Endothelial cell of hepatic sinusoid (primary cell): ENCODE measurements at regions not wholly inside any gene's neighbourhood (a gene's known extent, or its start where the extent isn't known, plus 50 kb on each side); places are given as distances from the start of the nearest gene placed in this dataset.
"Not testable (repeated sequence)": the region's sequence is repeated elsewhere in the genome, so short reads cannot be mapped to it uniquely, and the experiment has no call there.

Source experiments
- in situ Hi-C: cut with HindIII; loops from 2 replicates; pipeline ENCODE4 v1.10.0; 2017; ENCODE audit warnings: low sequenced_read_pairs

GRCh38 chr6:9085054-9085708, 649.8 kb upstream of the SLC35B3 start:
- in situ Hi-C loops: no loop called here

DNA sequence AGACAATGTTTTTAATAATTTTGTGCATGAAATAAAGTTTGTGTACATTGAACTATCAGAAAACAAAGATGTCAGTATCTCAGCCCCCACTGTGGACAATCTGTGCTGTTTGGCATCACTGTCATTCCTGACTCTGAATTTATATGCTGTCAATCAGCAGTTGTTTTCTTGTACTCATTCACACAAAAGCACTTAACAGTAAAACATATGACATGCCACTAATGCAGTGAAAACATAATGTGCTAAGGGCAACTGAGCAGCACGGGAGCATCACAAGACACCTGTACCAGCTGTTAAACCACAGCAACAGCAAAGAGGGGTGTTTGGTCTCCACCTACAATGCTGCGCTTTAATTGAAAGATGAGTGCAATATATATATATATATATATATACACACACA, 647.8 kb upstream of the SLC35B3 start:
- in situ Hi-C loops: no loop called here

- in situ Hi-C loops: no loop called here
Measured at GRCh38 chr6:9066726-9067125, 631.4 kb upstream of the SLC35B3 start.

DNA sequence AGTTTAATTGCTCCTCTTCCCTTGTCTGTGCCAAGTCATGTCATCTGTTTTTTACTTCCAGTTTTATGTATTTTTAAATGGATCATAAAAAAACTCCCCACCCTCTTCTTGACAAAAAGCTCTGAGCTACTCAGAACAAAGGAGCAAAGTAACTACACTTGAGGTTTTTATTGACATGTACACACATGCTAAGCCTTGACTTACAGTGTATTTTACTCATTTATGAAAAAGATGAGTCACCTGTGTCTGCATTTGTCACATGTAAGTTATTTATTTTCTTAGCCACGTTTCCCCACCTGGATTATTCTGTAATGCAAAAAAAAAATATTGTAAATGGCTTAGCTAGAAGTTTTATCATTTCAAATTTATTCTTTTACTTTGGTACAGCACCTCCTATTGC, 628.8 kb upstream of the SLC35B3 start:
- in situ Hi-C loops: no loop called here

DNA sequence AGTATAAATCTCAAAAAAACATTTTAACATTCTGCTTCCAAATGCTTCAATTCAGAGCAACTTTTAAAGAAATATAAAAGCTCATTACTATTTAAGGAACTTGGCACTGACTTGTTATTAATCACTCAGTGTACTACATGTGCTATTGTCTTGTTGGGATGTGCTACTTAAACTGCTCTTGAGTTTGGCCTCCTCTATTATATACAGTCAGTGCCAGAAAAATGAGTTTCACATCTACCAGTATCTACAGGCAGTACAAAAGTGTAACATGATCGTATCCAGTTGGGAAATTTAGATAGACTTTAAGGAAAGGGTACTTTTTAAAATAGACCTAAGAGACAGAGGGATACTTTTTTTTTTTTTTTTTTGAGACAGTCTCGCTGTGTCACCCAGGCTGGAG, 627.3 kb upstream of the SLC35B3 start:
- in situ Hi-C loops: no loop called here

- in situ Hi-C loops: no loop called here
Measured at GRCh38 chr6:9057937-9058336, 622.6 kb upstream of the SLC35B3 start.

GRCh38 chr6:9056556-9056955, 621.2 kb upstream of the SLC35B3 start:
- in situ Hi-C loops: no loop called here

- in situ Hi-C loops: no loop called here
Measured at GRCh38 chr6:9044426-9044825, 609.1 kb upstream of the SLC35B3 start.

- in situ Hi-C loops: no loop called here
Measured at GRCh38 chr6:9040718-9041117, 605.4 kb upstream of the SLC35B3 start.

DNA sequence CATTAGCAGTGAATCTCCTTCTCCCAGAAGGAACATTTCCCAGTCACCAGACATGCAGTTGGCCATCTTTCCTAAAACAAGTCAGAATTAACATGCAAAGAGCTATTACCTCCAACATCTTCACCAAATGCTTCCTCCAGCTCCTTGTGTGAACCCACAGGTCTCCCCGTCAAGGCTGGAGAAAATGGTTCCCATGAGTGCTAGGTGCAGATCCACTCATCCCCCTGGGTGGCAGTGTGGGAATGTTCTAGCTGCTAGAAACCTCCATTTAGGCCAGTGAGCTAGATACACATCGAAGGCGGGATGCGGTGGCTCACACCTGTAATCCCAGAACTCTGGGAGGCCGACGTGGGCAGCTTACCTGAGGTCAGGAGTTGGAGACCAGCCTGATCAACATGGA, 603.9 kb upstream of the SLC35B3 start:
- in situ Hi-C loops: loop anchor here (10.0 kb wide), 1 partner anchor 64 kb away; no protein-coding TSS in a partner anchor

DNA sequence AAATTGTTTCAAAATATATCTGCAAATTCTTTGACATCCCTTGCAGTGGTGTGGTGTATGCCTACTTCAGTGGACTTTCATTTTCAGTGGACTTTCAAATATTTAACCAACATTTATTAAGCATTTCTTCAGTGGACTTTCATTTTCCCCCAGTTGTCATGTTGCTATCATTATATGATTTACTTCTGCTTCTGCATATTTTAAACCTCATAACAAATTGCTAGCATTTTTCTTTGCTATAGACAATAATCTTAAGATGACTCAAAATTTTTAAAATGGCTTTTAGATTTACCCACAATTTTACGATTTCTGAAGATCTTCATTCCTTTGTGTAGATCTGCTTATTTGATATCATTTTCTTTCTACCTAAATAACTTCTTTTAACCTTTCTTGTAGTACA, 592.7 kb upstream of the SLC35B3 start:
- in situ Hi-C loops: no loop called here

DNA sequence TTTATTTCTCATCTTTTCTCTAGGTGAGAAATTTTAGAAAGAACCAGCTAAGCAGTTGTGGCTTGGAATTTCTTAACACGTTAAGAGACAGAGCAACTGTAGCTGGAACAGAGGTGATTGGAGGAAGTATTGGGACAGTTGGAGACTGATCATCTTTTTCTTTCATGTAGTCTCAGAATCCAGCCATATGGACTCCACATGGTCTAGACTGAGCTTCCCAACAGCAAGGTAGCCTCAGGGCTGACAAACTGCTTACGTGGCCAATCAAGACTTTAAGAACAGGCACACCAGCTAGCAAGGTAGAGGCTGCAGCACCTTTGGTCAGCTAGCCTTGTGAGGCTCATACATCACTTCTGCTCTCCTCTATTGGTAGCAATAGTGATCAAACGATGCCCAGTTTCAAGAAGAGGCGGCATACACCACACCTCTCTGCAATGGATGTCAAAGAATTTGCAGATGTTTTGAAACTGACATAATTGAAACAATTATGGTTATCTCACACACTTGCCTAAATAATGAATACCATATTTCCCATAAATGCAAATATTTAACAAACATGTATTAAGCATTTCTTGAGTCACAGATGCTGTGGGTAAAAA, 590.5 kb upstream of the SLC35B3 start:
- in situ Hi-C loops: no loop called here

DNA sequence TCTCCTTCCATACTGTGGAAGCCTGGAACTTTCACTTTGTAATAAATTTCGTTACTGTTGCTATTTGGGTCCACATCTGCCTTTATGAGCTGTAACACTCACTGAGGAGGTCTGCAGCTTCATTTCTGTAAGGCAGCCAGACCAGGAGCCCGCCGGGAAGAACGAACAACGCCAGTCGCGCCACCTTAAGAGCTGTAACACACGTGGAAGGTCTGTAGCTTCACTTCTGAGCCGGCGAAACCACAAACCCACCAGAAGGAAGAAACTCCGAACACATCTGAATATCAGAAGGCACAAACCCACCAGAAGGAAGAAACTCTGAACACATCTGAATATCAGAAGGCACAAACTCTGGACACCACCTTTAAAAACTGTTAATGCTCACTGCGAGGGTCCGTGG, 589.9 kb upstream of the SLC35B3 start:
- in situ Hi-C loops: no loop called here

DNA sequence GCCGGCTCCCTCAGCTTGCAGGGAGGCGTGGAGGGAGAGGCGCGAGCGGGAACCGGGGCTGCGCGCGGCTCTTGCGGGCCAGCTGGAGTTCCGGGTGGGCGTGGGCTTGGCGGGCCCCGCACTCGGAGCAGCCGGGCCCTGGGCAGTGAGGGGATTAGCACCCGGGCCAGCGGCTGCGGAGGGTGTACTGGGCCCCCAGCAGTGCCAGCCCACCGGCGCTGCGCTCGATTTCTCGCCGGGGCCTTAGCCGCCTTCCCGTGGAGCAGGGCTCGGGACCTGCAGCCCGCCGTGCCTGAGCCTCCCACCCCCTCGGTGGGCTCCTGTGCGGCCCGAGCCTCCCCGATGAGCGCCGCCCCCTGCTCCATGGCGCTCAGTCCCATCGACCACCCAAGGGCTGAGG, 588.9 kb upstream of the SLC35B3 start:
- in situ Hi-C loops: not testable (repeated sequence)

DNA sequence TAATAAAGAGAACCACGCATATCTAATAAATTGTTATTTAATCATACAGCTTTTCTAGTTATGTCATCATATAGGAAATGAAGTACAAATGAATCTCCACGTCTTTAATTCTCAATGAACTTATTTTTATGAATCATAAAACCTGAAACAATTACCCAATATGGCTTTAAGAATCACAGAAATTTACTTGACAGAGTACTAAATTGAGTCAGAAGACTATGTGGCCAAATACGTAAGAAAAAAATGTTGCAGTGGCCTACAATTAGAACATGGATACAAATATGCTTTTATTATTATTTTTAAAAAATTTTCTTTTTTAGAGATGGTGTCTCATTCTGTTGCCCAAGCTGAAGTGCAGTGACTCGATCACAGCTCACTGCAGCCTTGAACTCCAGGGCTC, 584.7 kb upstream of the SLC35B3 start:
- in situ Hi-C loops: no loop called here

DNA sequence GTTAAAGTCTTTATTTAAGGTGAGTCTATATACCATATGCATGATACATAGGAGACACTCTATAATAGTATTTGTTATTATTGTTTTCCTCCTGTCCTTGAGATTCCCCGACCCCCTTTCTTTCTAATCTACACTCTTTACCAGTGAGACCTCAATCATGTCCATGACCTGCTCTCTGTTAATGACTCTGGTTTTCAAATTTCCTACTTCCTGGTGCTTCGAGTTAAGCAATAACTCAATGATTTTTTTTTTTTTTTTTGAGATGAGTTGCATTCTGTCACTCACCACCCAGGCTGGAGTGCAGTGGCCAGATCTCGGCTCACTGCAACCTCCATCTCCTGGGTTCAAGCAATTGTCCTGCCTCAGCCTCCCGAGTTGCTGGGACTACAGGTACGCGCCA, 574.6 kb upstream of the SLC35B3 start:
- in situ Hi-C loops: no loop called here

DNA sequence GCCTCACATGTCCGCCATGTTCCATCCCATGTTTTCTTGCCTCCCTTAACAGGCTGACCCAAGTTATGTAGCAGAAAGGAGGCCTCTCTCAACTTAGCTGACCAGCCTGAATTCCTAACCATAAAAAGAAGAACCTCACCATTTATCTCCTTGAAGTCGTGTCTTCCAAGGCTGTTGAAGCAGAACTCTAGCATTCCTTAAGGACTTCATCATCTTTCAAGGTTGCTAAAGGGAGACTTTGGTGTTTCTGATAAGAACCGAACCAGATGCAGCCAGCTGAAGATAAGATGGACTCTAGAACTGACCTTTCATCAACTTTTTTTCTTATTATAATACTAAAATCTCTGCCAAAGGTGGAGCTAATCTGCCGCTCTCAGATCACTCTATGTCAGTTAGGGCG, 571.7 kb upstream of the SLC35B3 start:
- in situ Hi-C loops: no loop called here

- in situ Hi-C loops: no loop called here
Measured at GRCh38 chr6:9002833-9003232, 567.5 kb upstream of the SLC35B3 start.

DNA sequence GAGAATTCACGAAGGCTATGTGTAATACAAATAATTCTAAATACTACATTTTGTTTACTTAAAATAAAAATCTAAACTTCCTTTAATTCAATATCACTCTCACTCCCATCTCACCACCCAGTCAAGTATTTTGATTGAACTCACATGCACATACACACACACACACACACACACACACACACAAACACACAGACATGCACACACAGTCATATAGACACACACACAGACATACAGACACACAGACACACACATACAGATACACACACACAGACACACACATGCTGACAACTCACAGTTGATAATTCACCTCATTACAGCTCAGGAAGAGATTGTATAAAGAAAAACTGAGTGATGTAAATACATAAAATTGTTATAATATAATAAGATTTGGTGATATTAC, 559.8 kb upstream of the SLC35B3 start:
- in situ Hi-C loops: no loop called here

DNA sequence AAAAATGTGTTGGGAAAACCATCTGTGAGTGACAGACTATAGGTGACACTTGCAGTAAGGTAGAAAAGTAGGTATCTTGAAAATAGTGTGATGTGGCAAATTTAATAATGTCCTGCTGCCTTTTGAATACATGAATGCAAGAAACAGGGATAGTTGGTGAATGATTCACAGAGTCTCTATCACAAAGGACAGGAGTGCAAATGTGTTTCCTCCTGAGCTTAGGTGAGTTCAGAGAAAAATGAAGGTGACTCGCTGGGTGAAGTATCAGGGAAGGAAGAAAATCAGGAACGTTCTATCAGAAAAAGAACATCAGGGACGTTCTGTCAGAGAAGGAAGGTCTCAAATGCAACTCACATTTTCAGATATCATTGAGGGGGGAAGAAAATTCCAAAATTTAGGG, 557.8 kb upstream of the SLC35B3 start:
- in situ Hi-C loops: no loop called here

- in situ Hi-C loops: no loop called here
Measured at GRCh38 chr6:8991844-8992243, 556.5 kb upstream of the SLC35B3 start.

DNA sequence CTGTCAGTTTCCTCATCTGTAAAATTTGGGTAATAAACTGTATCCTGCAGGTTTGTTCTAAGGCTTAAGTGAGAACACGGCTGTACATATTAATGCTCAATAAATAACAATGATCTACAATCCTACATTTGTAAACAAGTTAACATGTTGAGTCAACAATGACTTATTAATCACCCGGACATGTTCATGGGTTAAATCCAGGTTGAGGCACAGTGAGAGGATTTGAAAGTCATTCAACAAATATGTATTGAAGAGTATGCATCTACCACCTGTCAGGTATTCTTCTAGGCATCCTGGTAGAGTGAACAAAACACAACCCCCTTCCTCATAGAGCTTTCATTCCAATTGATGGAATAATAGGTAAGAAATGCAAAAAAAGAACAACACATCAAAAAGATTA, 554.7 kb upstream of the SLC35B3 start:
- in situ Hi-C loops: no loop called here

DNA sequence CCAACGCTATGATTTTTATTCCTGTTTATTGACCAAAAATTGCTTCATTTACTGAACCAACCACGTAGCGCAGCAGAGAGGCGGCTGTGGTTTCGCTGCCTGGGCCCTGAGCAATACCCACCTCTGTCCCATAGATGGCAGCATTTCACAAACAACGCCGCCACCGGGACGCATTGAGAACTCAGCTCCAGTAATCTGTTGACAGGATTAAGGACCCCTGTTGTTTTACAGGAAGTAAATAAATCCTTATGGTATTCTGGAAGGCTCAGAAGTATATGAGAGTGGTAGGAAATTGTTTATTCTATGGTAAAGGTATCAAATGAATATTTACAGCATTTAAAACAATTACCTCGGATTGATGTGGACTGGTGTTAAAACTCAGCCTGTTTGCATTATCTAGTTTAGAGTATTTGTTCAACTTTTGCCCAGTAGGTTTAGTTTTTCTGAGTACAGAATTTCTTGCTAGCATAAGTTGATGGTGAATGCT, 547.9 kb upstream of the SLC35B3 start:
- in situ Hi-C loops: no loop called here
